ENCODE measurements at regions not wholly inside any gene's neighbourhood (a gene's known extent, or its start where the extent isn't known, plus 50 kb on each side); places are given as distances from the start of the nearest gene placed in this dataset.

- WGBS, 5 donors: 82 to 93% (median 91%) methylated on average over 1 of the region's 1 CpG
- no peak overlapping the region for H3K4me3 ChIP-seq
- no peaks in the 10 kb centered on the region for H3K4me1 ChIP-seq
- H3K27me3 ChIP-seq (replicated peaks in 1 of 7): no peaks in the 10 kb centered on the region
- no peak for TF ChIP-seq POLR2A (IDR thresholded peaks at IDR 0.05)
- TF ChIP-seq, protein P1, sequence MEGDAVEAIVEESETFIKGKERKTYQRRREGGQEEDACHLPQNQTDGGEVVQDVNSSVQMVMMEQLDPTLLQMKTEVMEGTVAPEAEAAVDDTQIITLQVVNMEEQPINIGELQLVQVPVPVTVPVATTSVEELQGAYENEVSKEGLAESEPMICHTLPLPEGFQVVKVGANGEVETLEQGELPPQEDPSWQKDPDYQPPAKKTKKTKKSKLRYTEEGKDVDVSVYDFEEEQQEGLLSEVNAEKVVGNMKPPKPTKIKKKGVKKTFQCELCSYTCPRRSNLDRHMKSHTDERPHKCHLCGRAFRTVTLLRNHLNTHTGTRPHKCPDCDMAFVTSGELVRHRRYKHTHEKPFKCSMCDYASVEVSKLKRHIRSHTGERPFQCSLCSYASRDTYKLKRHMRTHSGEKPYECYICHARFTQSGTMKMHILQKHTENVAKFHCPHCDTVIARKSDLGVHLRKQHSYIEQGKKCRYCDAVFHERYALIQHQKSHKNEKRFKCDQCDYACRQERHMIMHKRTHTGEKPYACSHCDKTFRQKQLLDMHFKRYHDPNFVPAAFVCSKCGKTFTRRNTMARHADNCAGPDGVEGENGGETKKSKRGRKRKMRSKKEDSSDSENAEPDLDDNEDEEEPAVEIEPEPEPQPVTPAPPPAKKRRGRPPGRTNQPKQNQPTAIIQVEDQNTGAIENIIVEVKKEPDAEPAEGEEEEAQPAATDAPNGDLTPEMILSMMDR (IDR thresholded peaks at IDR 0.05 in 8 of 11, conservative IDR thresholded peaks at IDR 0.05 in 3 of 11): no peak
- TF ChIP-seq POLR2AphosphoS5 (IDR thresholded peaks at IDR 0.05): no peak
- H3K9me3 ChIP-seq: peaks cover 0 to 30% (median 23%) of the 10 kb centered on the region in 8 donors
- intact Hi-C loops (cut with DNase I; ENCODE audit: low total_unique reads): no loop called here
- H3K27ac ChIP-seq: no peak overlapping the region
- DNase-seq: no peak
- H3K36me3 ChIP-seq: no peaks in the 10 kb centered on the region
These were observed 293.0 kb upstream of the POT1 start for GRCh38 chr7:125222596-125222995.

DNA sequence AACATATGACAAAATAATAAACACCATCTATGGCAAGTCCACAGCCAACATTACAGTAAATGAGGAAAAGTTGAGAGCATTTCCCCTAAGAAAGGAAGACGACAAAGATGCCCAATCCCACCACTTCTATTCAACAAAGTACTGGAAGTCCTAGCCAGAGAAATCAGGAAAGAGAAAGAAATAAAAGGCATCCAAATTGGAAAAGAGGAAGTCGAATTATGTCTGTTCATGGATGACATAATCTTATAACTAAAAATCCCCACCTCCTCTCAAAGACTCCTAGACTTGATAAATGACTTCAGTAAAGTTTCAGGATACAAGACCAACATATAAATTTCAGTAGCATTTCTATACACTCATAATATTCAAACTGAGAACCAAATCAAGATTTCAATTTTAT lies 288.5 kb upstream of the POT1 start:
- H3K9me3 ChIP-seq: peaks cover 0 to 36% (median 26%) of the 10 kb centered on the region in 8 donors
- WGBS, 5 donors: 67 to 79% (median 78%) methylated on average over 2 of the region's 2 CpGs
- DNase-seq: no peak
- H3K27me3 ChIP-seq (replicated peaks in 1 of 7): no peaks in the 10 kb centered on the region
- no peak overlapping the region for H3K27ac ChIP-seq
- H3K4me1 ChIP-seq: no peaks in the 10 kb centered on the region
- H3K36me3 ChIP-seq: no peaks in the 10 kb centered on the region
- intact Hi-C loops (cut with DNase I; ENCODE audit: low total_unique reads): no loop called here
- no peak for TF ChIP-seq POLR2A (IDR thresholded peaks at IDR 0.05)
- TF ChIP-seq, protein P1 (IDR thresholded peaks at IDR 0.05 in 8 of 11, conservative IDR thresholded peaks at IDR 0.05 in 3 of 11): no peak
- no peak for TF ChIP-seq POLR2AphosphoS5 (IDR thresholded peaks at IDR 0.05)
- H3K4me3 ChIP-seq: no peak overlapping the region

DNA sequence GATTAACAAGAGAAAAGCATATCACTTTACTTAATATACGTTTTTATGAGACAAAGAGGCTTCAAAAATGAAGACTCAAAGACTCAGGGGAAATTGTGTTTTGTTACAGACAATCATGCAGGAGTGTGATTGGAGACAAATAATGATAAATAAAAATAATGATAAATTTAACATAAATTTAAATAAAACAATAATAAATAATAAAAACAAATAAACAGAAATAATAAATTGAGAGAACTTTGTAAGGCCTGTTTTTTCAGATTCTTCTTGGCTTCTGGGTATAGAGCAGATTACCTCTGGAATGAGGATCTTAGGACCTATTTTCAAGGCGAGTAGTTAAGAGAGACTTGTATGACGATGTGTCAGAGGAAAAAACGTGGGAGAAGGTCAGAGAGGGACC lies 271.4 kb upstream of the POT1 start:
- Histone ChIP-seq H3K27ac (no peak overlapping the region), H3K36me3 (no peaks in the 10 kb centered on the region), H3K4me1 (no peaks in the 10 kb centered on the region), H3K27me3 (replicated peaks in 1 of 7) (no peaks in the 10 kb centered on the region), H3K9me3 (no peaks in the 10 kb centered on the region), H3K4me3 (no peak overlapping the region)
- 72 to 86% (median 79%) methylated on average over 4 of the region's 4 CpGs for WGBS, 5 donors
- TF ChIP-seq POLR2A (IDR thresholded peaks at IDR 0.05) (no peak), POLR2AphosphoS5 (IDR thresholded peaks at IDR 0.05) (no peak)
- TF ChIP-seq, protein P1 (IDR thresholded peaks at IDR 0.05 in 8 of 11, conservative IDR thresholded peaks at IDR 0.05 in 3 of 11): no peak
- no peak for DNase-seq
- intact Hi-C loops (cut with DNase I; ENCODE audit: low total_unique reads): no loop called here

DNA sequence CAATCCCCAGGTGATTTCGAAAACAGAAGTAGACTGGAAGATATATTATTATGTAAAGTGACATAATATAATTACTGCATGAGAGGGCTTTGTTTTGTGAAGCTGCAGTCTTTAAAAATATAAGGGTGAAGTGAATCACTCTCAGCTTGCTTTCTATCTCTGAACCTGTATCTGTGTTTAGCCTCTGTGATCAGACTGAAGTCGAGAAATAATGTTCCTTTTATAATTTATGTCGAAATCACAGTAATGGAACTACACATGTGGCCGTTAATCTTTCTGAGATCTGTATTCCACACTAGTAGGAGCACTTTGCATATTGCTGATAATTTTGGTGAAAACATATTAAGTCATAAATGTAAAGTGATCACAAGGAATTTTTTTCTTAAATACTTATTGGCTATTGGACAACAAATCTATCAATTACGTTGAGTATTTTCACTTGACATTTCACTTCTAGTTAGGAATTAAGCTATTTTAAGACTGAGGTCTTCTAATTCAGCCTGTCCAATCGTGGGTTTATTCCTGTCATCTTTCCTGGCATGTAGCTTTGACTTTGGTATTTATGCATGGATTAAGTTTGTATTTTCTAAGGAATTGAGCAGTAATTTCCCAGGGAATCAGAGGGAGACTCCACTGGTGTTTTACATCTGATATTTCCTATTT lies 268.2 kb upstream of the POT1 start:
- Histone ChIP-seq H3K4me1 (no peaks in the 10 kb centered on the region), H3K4me3 (no peak overlapping the region), H3K27ac (no peak overlapping the region), H3K9me3 (peaks cover 0 to 12% (median 6%) of the 10 kb centered on the region in 8 donors), H3K36me3 (no peaks in the 10 kb centered on the region), H3K27me3 (replicated peaks in 1 of 7) (no peaks in the 10 kb centered on the region)
- TF ChIP-seq, protein P1 (IDR thresholded peaks at IDR 0.05 in 8 of 11, conservative IDR thresholded peaks at IDR 0.05 in 3 of 11): no peak
- no peak for TF ChIP-seq POLR2AphosphoS5 (IDR thresholded peaks at IDR 0.05)
- TF ChIP-seq POLR2A (IDR thresholded peaks at IDR 0.05): no peak
- DNase-seq: no peak
- intact Hi-C loops (cut with DNase I; ENCODE audit: low total_unique reads): no loop called here
- 67 to 71% (median 70%) methylated on average over 6 of the region's 6 CpGs for WGBS, 5 donors

Data from spleen (tissue), 11 donors.